ENCODE measurements at regions not wholly inside any gene's neighbourhood (a gene's known extent, or its start where the extent isn't known, plus 50 kb on each side); places are given as distances from the start of the nearest gene placed in this dataset.

DNA sequence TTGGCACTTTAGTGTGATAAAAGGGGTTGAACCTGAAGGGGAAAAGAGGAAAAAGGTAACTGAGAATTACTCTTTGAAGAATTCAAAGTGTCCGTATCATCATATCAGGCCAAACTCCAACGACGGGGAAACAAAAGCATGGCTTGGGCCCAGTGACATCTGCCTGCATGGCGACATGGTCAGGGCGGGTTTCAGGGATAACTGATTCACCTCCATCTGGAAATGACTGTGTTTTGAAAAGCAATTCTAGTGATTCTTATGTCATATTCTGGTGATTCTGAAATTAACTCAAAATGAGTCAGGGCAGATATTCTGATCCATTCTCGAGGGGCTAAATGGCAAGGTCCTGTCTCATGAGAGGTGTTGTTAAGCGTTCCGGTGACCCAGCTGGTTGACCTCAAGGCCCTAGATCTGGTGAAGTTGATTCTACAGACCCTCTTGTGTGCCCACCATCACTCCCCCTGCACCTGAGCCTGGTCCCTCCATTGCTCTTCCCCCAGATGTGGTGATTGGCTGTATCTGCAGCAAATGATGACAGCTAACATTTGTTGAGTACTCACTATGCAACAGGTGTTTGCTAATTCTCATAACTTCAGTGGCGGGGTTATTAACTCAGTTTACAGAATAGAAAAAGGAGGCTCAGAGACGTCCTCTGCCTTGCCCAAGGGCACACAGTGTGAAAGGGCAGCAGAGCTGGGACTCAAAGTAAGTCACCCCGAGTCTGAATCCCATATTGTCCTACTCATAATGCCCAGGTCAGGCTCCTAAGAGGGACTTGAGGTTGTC lies 251.8 kb downstream of the MAF start:
- H3K9me3 ChIP-seq (ENCODE audit: control insufficient read depth, insufficient read depth, low read length), result no peaks in the 10 kb centered on the region
- H3K4me1 ChIP-seq (ENCODE audit: control insufficient read depth, insufficient read depth, low read length), result peaks cover 16% of the 10 kb centered on the region
- H3K4me3 ChIP-seq (ENCODE audit: low read depth, low read length), result no peak overlapping the region
- H3K36me3 ChIP-seq (ENCODE audit: control insufficient read depth, insufficient read depth, low read length), result no peaks in the 10 kb centered on the region
- H3K9ac ChIP-seq (ENCODE audit: low read depth, low read length), result no peak overlapping the region
- no peaks in the 10 kb centered on the region for H3K27me3 ChIP-seq (ENCODE audit: control insufficient read depth, insufficient read depth, low read length)

- Histone ChIP-seq H3K36me3 (ENCODE audit: control insufficient read depth, insufficient read depth, low read length) (no peaks in the 10 kb centered on the region), H3K4me3 (ENCODE audit: low read depth, low read length) (no peak overlapping the region), H3K9ac (ENCODE audit: low read depth, low read length) (no peak overlapping the region), H3K9me3 (ENCODE audit: control insufficient read depth, insufficient read depth, low read length) (no peaks in the 10 kb centered on the region), H3K27me3 (ENCODE audit: control insufficient read depth, insufficient read depth, low read length) (no peaks in the 10 kb centered on the region), H3K4me1 (ENCODE audit: control insufficient read depth, insufficient read depth, low read length) (peaks cover 16% of the 10 kb centered on the region)
These were observed 253.3 kb downstream of the MAF start for GRCh38 chr16:79347277-79347676.

DNA sequence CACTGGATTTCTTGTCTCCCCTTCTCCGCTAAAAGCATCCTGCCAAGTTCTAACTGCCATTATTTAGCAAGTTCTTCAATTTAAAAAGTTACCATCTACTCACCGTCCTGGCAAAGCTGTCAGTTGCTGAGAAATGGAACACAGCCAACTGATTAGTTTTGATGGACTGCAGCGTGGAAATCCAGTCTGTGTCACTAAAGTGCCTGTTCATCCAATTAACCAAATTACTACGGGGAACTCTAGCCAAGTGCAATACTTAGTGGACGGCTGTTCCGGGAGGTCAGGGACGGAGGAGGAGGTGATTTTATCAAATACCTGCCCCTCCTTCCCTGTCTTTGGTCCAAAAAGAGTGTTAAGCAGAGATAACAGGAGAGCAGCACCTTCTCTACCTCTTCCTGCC lies 260.7 kb downstream of the MAF start:
- H3K9ac ChIP-seq (ENCODE audit: low read depth, low read length), result no peak overlapping the region
- no peak overlapping the region for H3K4me3 ChIP-seq (ENCODE audit: low read depth, low read length)
- no peaks in the 10 kb centered on the region for H3K9me3 ChIP-seq (ENCODE audit: control insufficient read depth, insufficient read depth, low read length)
- H3K4me1 ChIP-seq (ENCODE audit: control insufficient read depth, insufficient read depth, low read length), result no peaks in the 10 kb centered on the region
- H3K27me3 ChIP-seq (ENCODE audit: control insufficient read depth, insufficient read depth, low read length), result no peaks in the 10 kb centered on the region
- no peaks in the 10 kb centered on the region for H3K36me3 ChIP-seq (ENCODE audit: control insufficient read depth, insufficient read depth, low read length)

GRCh38 chr16:79337906-79338305 lies 262.6 kb downstream of the MAF start:
- no peak overlapping the region for H3K9ac ChIP-seq (ENCODE audit: low read depth, low read length)
- no peak overlapping the region for H3K4me3 ChIP-seq (ENCODE audit: low read depth, low read length)
- H3K9me3 ChIP-seq (ENCODE audit: control insufficient read depth, insufficient read depth, low read length), result no peaks in the 10 kb centered on the region
- H3K27me3 ChIP-seq (ENCODE audit: control insufficient read depth, insufficient read depth, low read length), result no peaks in the 10 kb centered on the region
- no peaks in the 10 kb centered on the region for H3K4me1 ChIP-seq (ENCODE audit: control insufficient read depth, insufficient read depth, low read length)
- no peaks in the 10 kb centered on the region for H3K36me3 ChIP-seq (ENCODE audit: control insufficient read depth, insufficient read depth, low read length)

DNA sequence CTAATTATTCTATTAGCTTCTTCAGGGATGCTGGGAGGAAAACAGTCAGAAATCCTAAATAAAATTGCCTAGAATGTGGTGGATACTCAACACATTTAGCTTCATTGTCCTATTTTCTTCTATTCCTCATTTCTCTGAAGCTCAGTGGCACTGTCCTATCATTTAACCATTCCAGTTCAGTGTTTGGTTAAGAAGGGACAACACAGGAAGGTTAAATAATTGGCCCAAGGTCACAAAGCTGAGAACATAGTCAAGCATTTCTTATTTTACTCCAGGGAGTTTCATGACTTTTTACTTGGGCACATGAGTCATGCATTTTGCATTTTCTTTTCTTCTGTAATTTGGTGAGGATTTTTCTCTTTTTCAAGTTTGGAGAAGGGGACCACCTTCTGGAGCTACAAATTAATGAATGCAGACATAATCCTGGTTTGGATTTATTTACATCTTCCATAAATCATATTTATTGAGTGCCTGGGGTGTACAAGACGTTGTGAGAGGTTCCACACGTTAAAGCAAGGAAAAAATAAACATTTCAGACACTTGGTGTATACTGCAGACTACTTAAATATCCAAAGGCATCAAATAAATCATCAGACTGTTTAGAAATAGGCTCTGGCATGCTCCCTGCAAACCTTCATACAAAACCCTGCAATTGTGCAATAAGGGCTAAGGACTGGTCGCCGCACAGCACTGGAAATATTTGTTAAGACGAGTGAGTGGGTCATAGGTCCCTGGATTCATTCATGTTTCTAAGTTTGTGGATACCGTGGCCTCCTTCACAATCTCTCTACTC lies 263.9 kb downstream of the MAF start:
- H3K9ac ChIP-seq (ENCODE audit: low read depth, low read length), result no peak overlapping the region
- no peaks in the 10 kb centered on the region for H3K36me3 ChIP-seq (ENCODE audit: control insufficient read depth, insufficient read depth, low read length)
- no peaks in the 10 kb centered on the region for H3K4me1 ChIP-seq (ENCODE audit: control insufficient read depth, insufficient read depth, low read length)
- no peak overlapping the region for H3K4me3 ChIP-seq (ENCODE audit: low read depth, low read length)
- no peaks in the 10 kb centered on the region for H3K27me3 ChIP-seq (ENCODE audit: control insufficient read depth, insufficient read depth, low read length)
- H3K9me3 ChIP-seq (ENCODE audit: control insufficient read depth, insufficient read depth, low read length), result no peaks in the 10 kb centered on the region

DNA sequence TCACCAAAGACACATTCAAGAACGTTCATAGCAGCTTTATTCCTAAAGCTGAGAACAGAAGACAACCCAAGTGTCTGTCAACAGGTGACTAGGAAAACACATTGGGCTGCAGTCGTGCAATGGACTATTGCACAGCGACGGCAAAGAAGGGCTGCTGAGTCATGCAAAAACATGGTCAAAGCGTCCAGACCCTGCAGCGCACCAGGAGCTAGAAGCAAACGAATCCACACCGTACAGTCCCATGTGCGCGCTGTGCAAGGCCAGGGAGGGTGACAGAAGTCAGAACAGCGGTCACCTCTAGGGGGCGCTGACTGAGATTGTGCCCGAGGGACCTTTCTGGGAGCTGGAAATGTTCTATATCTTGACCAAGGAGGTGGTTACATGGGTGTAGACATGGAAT lies 266.4 kb downstream of the MAF start:
- Histone ChIP-seq H3K4me1 (ENCODE audit: control insufficient read depth, insufficient read depth, low read length) (peaks cover 5% of the 10 kb centered on the region), H3K36me3 (ENCODE audit: control insufficient read depth, insufficient read depth, low read length) (no peaks in the 10 kb centered on the region), H3K9me3 (ENCODE audit: control insufficient read depth, insufficient read depth, low read length) (no peaks in the 10 kb centered on the region), H3K27me3 (ENCODE audit: control insufficient read depth, insufficient read depth, low read length) (no peaks in the 10 kb centered on the region), H3K4me3 (ENCODE audit: low read depth, low read length) (no peak overlapping the region), H3K9ac (ENCODE audit: low read depth, low read length) (no peak overlapping the region)

- Histone ChIP-seq H3K9ac (ENCODE audit: low read depth, low read length) (no peak overlapping the region), H3K36me3 (ENCODE audit: control insufficient read depth, insufficient read depth, low read length) (no peaks in the 10 kb centered on the region), H3K9me3 (ENCODE audit: control insufficient read depth, insufficient read depth, low read length) (no peaks in the 10 kb centered on the region), H3K4me1 (ENCODE audit: control insufficient read depth, insufficient read depth, low read length) (peaks cover 23% of the 10 kb centered on the region), H3K27me3 (ENCODE audit: control insufficient read depth, insufficient read depth, low read length) (no peaks in the 10 kb centered on the region), H3K4me3 (ENCODE audit: low read depth, low read length) (no peak overlapping the region)
These were observed 269.5 kb downstream of the MAF start for GRCh38 chr16:79331066-79331465.

GRCh38 chr16:79329967-79330366 lies 270.6 kb downstream of the MAF start:
- Histone ChIP-seq H3K9ac (ENCODE audit: low read depth, low read length) (no peak overlapping the region), H3K36me3 (ENCODE audit: control insufficient read depth, insufficient read depth, low read length) (no peaks in the 10 kb centered on the region), H3K4me1 (ENCODE audit: control insufficient read depth, insufficient read depth, low read length) (peaks cover 23% of the 10 kb centered on the region), H3K9me3 (ENCODE audit: control insufficient read depth, insufficient read depth, low read length) (no peaks in the 10 kb centered on the region), H3K27me3 (ENCODE audit: control insufficient read depth, insufficient read depth, low read length) (no peaks in the 10 kb centered on the region), H3K4me3 (ENCODE audit: low read depth, low read length) (no peak overlapping the region)

DNA sequence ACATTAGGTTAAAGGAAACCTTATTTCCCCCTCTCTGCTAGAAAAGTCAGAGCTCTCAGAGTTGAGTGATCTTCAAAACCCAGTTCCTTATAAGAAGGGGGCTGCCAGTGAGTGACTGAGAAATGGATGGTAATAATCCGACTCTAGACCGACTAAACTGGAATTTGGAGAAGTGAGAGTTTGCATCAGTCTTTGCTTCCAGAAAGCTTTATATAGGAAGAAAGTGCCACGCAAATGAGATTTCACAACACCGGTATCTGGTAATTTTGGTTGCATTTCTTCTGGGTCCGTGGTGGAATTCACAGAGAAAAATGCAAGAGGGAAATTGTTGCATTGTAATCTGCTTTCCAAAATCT lies 271.4 kb downstream of the MAF start:
- no peaks in the 10 kb centered on the region for H3K36me3 ChIP-seq (ENCODE audit: control insufficient read depth, insufficient read depth, low read length)
- no peaks in the 10 kb centered on the region for H3K9me3 ChIP-seq (ENCODE audit: control insufficient read depth, insufficient read depth, low read length)
- H3K27me3 ChIP-seq (ENCODE audit: control insufficient read depth, insufficient read depth, low read length), result no peaks in the 10 kb centered on the region
- H3K4me3 ChIP-seq (ENCODE audit: low read depth, low read length), result no peak overlapping the region
- no peak overlapping the region for H3K9ac ChIP-seq (ENCODE audit: low read depth, low read length)
- H3K4me1 ChIP-seq (ENCODE audit: control insufficient read depth, insufficient read depth, low read length), result peaks cover 23% of the 10 kb centered on the region

GRCh38 chr16:79328402-79329165 lies 272.0 kb downstream of the MAF start:
- Histone ChIP-seq H3K9ac (ENCODE audit: low read depth, low read length) (no peak overlapping the region), H3K27me3 (ENCODE audit: control insufficient read depth, insufficient read depth, low read length) (no peaks in the 10 kb centered on the region), H3K4me3 (ENCODE audit: low read depth, low read length) (peak overlapping the region; percentile 7), H3K4me1 (ENCODE audit: control insufficient read depth, insufficient read depth, low read length) (peaks cover 23% of the 10 kb centered on the region), H3K36me3 (ENCODE audit: control insufficient read depth, insufficient read depth, low read length) (no peaks in the 10 kb centered on the region), H3K9me3 (ENCODE audit: control insufficient read depth, insufficient read depth, low read length) (no peaks in the 10 kb centered on the region)

DNA sequence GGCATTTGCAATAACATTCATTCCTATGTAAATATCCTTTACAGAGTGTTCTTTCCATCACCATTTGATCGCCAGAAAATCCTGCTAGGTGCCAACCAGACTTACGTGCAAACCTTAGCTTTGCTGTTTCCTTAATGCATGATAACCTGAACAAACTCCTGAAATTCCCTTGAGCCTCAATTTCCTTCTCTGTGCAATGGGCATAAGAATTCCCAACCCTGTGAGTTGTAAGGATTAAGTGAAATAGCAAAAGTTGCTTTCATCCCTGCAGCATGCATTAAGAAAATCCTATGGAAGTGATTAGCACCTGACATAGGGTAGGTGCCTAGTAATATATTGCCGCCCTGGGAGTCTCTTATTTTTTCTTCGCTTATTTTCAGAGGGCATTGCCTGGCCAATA lies 272.7 kb downstream of the MAF start:
- Histone ChIP-seq H3K9ac (ENCODE audit: low read depth, low read length) (no peak overlapping the region), H3K27me3 (ENCODE audit: control insufficient read depth, insufficient read depth, low read length) (no peaks in the 10 kb centered on the region), H3K9me3 (ENCODE audit: control insufficient read depth, insufficient read depth, low read length) (no peaks in the 10 kb centered on the region), H3K4me3 (ENCODE audit: low read depth, low read length) (no peak overlapping the region), H3K4me1 (ENCODE audit: control insufficient read depth, insufficient read depth, low read length) (peaks cover 23% of the 10 kb centered on the region), H3K36me3 (ENCODE audit: control insufficient read depth, insufficient read depth, low read length) (no peaks in the 10 kb centered on the region)

All from iPS-15b (cell line).